ENCODE measurements at regions not wholly inside any gene's neighbourhood (a gene's known extent, or its start where the extent isn't known, plus 50 kb on each side); places are given as distances from the start of the nearest gene placed in this dataset.

- POLR2A ChIA-PET: no interaction called here
- no peak for DNase-seq
- Mint-ChIP-seq H3K4me3 (no peak overlapping the region), H3K27me3 (no peaks in the 10 kb centered on the region), H3K27ac (no peak overlapping the region), H3K4me1 (no peaks in the 10 kb centered on the region), H3K36me3 (no peaks in the 10 kb centered on the region), H3K9me3 (peaks cover 3% of the 10 kb centered on the region)
- ATAC-seq (ENCODE audit: low read depth): no peak
Measured at GRCh38 chr18:64449434-64449833, 300.5 kb upstream of the LINC00305 start.

- H3K27ac Mint-ChIP-seq: no peak overlapping the region
- no peak overlapping the region for H3K4me3 Mint-ChIP-seq
- no peaks in the 10 kb centered on the region for H3K36me3 Mint-ChIP-seq
Measured at GRCh38 chr18:64444819-64445218, 295.9 kb upstream of the LINC00305 start.

GRCh38 chr18:64438178-64438577, 289.3 kb upstream of the LINC00305 start:
- Mint-ChIP-seq H3K4me3 (no peak overlapping the region), H3K27ac (no peak overlapping the region), H3K27me3 (no peaks in the 10 kb centered on the region), H3K4me1 (no peaks in the 10 kb centered on the region), H3K9me3 (peaks cover 9% of the 10 kb centered on the region), H3K36me3 (no peaks in the 10 kb centered on the region)
- POLR2A ChIA-PET: no interaction called here
- DNase-seq: no peak
- ATAC-seq (ENCODE audit: low read depth): no peak

More at GRCh38 chr18:64444819-64445218, 295.9 kb upstream of the LINC00305 start:
- no peaks in the 10 kb centered on the region for H3K27me3 Mint-ChIP-seq
- POLR2A ChIA-PET: no interaction called here
- no peak for ATAC-seq (ENCODE audit: low read depth)
- H3K9me3 Mint-ChIP-seq: peaks cover 6% of the 10 kb centered on the region
- DNase-seq: no peak
- no peaks in the 10 kb centered on the region for H3K4me1 Mint-ChIP-seq

- POLR2A ChIA-PET: no interaction called here
- Mint-ChIP-seq H3K36me3 (no peaks in the 10 kb centered on the region), H3K27ac (no peak overlapping the region), H3K27me3 (no peaks in the 10 kb centered on the region), H3K9me3 (peaks cover 9% of the 10 kb centered on the region), H3K4me3 (no peak overlapping the region), H3K4me1 (no peaks in the 10 kb centered on the region)
- ATAC-seq (ENCODE audit: low read depth) (no peak), DNase-seq (no peak)
Measured at GRCh38 chr18:64436111-64436510, 287.2 kb upstream of the LINC00305 start.

GRCh38 chr18:64419156-64419555, 270.3 kb upstream of the LINC00305 start:
- H3K36me3 Mint-ChIP-seq: no peaks in the 10 kb centered on the region
- H3K4me3 Mint-ChIP-seq: no peak overlapping the region
- no peak for ATAC-seq (ENCODE audit: low read depth)
- no peak for DNase-seq
- H3K9me3 Mint-ChIP-seq: no peaks in the 10 kb centered on the region
- no peak overlapping the region for H3K27ac Mint-ChIP-seq
- no peaks in the 10 kb centered on the region for H3K4me1 Mint-ChIP-seq
- no peaks in the 10 kb centered on the region for H3K27me3 Mint-ChIP-seq
- POLR2A ChIA-PET: no interaction called here

- no peak for ATAC-seq (ENCODE audit: low read depth)
- Mint-ChIP-seq H3K4me3 (no peak overlapping the region), H3K27ac (no peak overlapping the region), H3K36me3 (no peaks in the 10 kb centered on the region), H3K4me1 (no peaks in the 10 kb centered on the region), H3K27me3 (no peaks in the 10 kb centered on the region), H3K9me3 (no peaks in the 10 kb centered on the region)
- DNase-seq: no peak
- POLR2A ChIA-PET: no interaction called here
Measured at GRCh38 chr18:64416990-64417389, 268.1 kb upstream of the LINC00305 start.

- no peak for ATAC-seq (ENCODE audit: low read depth)
- POLR2A ChIA-PET: no interaction called here
- H3K36me3 Mint-ChIP-seq: no peaks in the 10 kb centered on the region
- H3K4me1 Mint-ChIP-seq: no peaks in the 10 kb centered on the region
- no peaks in the 10 kb centered on the region for H3K9me3 Mint-ChIP-seq
- DNase-seq: no peak
- no peaks in the 10 kb centered on the region for H3K27me3 Mint-ChIP-seq
- no peak overlapping the region for H3K27ac Mint-ChIP-seq
- no peak overlapping the region for H3K4me3 Mint-ChIP-seq
Measured at GRCh38 chr18:64415218-64415617, 266.3 kb upstream of the LINC00305 start.

- no peak for DNase-seq
- POLR2A ChIA-PET: no interaction called here
Measured at GRCh38 chr18:64410685-64411084, 261.8 kb upstream of the LINC00305 start.

GRCh38 chr18:64409511-64409910, 260.6 kb upstream of the LINC00305 start:
- Mint-ChIP-seq H3K27ac (no peak overlapping the region), H3K36me3 (no peaks in the 10 kb centered on the region), H3K4me3 (no peak overlapping the region), H3K27me3 (no peaks in the 10 kb centered on the region), H3K4me1 (no peaks in the 10 kb centered on the region), H3K9me3 (no peaks in the 10 kb centered on the region)
- POLR2A ChIA-PET: no interaction called here
- ATAC-seq (ENCODE audit: low read depth): no peak
- no peak for DNase-seq

More at GRCh38 chr18:64410685-64411084, 261.8 kb upstream of the LINC00305 start:
- Mint-ChIP-seq H3K27ac (no peak overlapping the region), H3K27me3 (no peaks in the 10 kb centered on the region), H3K4me1 (no peaks in the 10 kb centered on the region), H3K9me3 (no peaks in the 10 kb centered on the region), H3K36me3 (no peaks in the 10 kb centered on the region), H3K4me3 (no peak overlapping the region)
- no peak for ATAC-seq (ENCODE audit: low read depth)

GRCh38 chr18:64407606-64408005, 258.7 kb upstream of the LINC00305 start:
- H3K27me3 Mint-ChIP-seq: no peaks in the 10 kb centered on the region
- DNase-seq (no peak), ATAC-seq (ENCODE audit: low read depth) (no peak)
- no peak overlapping the region for H3K27ac Mint-ChIP-seq
- H3K4me3 Mint-ChIP-seq: no peak overlapping the region
- POLR2A ChIA-PET: no interaction called here
- no peaks in the 10 kb centered on the region for H3K9me3 Mint-ChIP-seq
- H3K4me1 Mint-ChIP-seq: no peaks in the 10 kb centered on the region
- no peaks in the 10 kb centered on the region for H3K36me3 Mint-ChIP-seq

GRCh38 chr18:64405161-64405560, 256.3 kb upstream of the LINC00305 start:
- Mint-ChIP-seq H3K36me3 (no peaks in the 10 kb centered on the region), H3K27me3 (no peaks in the 10 kb centered on the region), H3K9me3 (no peaks in the 10 kb centered on the region), H3K4me1 (no peaks in the 10 kb centered on the region), H3K27ac (no peak overlapping the region), H3K4me3 (no peak overlapping the region)
- DNase-seq (no peak), ATAC-seq (ENCODE audit: low read depth) (no peak)
- POLR2A ChIA-PET: no interaction called here

- H3K9me3 Mint-ChIP-seq: no peaks in the 10 kb centered on the region
- no peaks in the 10 kb centered on the region for H3K27me3 Mint-ChIP-seq
- H3K36me3 Mint-ChIP-seq: no peaks in the 10 kb centered on the region
- ATAC-seq (ENCODE audit: low read depth): no peak
- no peaks in the 10 kb centered on the region for H3K4me1 Mint-ChIP-seq
- DNase-seq: no peak
- H3K4me3 Mint-ChIP-seq: no peak overlapping the region
- H3K27ac Mint-ChIP-seq: no peak overlapping the region
- POLR2A ChIA-PET: no interaction called here
Measured at GRCh38 chr18:64403784-64404503, 255.1 kb upstream of the LINC00305 start.

GRCh38 chr18:64402636-64403035, 253.7 kb upstream of the LINC00305 start:
- Mint-ChIP-seq H3K27ac (no peak overlapping the region), H3K4me3 (no peak overlapping the region), H3K4me1 (no peaks in the 10 kb centered on the region), H3K36me3 (no peaks in the 10 kb centered on the region), H3K9me3 (no peaks in the 10 kb centered on the region), H3K27me3 (no peaks in the 10 kb centered on the region)
- ATAC-seq (ENCODE audit: low read depth) (no peak), DNase-seq (no peak)
- POLR2A ChIA-PET: no interaction called here

GRCh38 chr18:64401268-64402060, 252.6 kb upstream of the LINC00305 start:
- POLR2A ChIA-PET: no interaction called here

More at GRCh38 chr18:64401268-64402060, 252.6 kb upstream of the LINC00305 start:
- H3K4me1 Mint-ChIP-seq: no peaks in the 10 kb centered on the region
- no peaks in the 10 kb centered on the region for H3K36me3 Mint-ChIP-seq
- DNase-seq (no peak), ATAC-seq (ENCODE audit: low read depth) (no peak)
- no peaks in the 10 kb centered on the region for H3K9me3 Mint-ChIP-seq
- no peak overlapping the region for H3K27ac Mint-ChIP-seq
- H3K27me3 Mint-ChIP-seq: no peaks in the 10 kb centered on the region
- H3K4me3 Mint-ChIP-seq: no peak overlapping the region

All from activated naive CD8-positive, alpha-beta T cell treated with anti-CD3 and anti-CD28 coated beads, Interleukin-2, amount 10 ng/mL, durations not matched to agents 7 days and 5 days (primary cell).